IMR-90 (cell line): ENCODE measurements at regions not wholly inside any gene's neighbourhood (a gene's known extent, or its start where the extent isn't known, plus 50 kb on each side); places are given as distances from the start of the nearest gene placed in this dataset.
"Not testable (repeated sequence)": the region's sequence is repeated elsewhere in the genome, so short reads cannot be mapped to it uniquely, and the experiment has no call there.

Experiments
- CTCF ChIP-seq: conservative IDR thresholded peaks from 2 replicates; pipeline ENCODE4 v1.5.1; 2012; ENCODE audit warnings: mild to moderate bottlenecking, low read depth, low read length, improper control_type of control experiment
- POLR2A ChIP-seq: IDR thresholded peaks from 2 replicates; pipeline ENCODE4 v1.6.1; 2012; ENCODE audit warnings: mild to moderate bottlenecking, low read depth, low read length

- not testable (repeated sequence) for TF ChIP-seq POLR2A, CTCF
Observed at GRCh38 chr15:28455537-28456475, 77.0 kb downstream of the GOLGA8G start.
